ENCODE measurements at regions not wholly inside any gene's neighbourhood (a gene's known extent, or its start where the extent isn't known, plus 50 kb on each side); places are given as distances from the start of the nearest gene placed in this dataset.

GRCh38 chr14:43052897-43053296, 1446.2 kb downstream of the LRFN5 start:
- H3K4me3 ChIP-seq: no peak overlapping the region
- H3K27ac ChIP-seq: no peak overlapping the region
- H3K27me3 ChIP-seq (replicated peaks; ENCODE audit: insufficient read depth): no peaks in the 10 kb centered on the region
- TF ChIP-seq CTCF (IDR thresholded peaks at IDR 0.05): no peak
- H3K36me3 ChIP-seq: no peaks in the 10 kb centered on the region
- DNase-seq (ENCODE audit: low spot score): no peak
- ATAC-seq (ENCODE audit: insufficient number of reproducible peaks, low FRiP score, low read depth): no peak
- no peaks in the 10 kb centered on the region for H3K4me1 ChIP-seq (ENCODE audit: control insufficient read depth in 1 of 2, low read depth in 2 of 2)
- H3K9me3 ChIP-seq: no peaks in the 10 kb centered on the region

GRCh38 chr14:43043850-43044249, 1437.2 kb downstream of the LRFN5 start:
- no peaks in the 10 kb centered on the region for H3K27me3 ChIP-seq (replicated peaks; ENCODE audit: insufficient read depth)

GRCh38 chr14:43042408-43042807, 1435.7 kb downstream of the LRFN5 start:
- TF ChIP-seq CTCF (IDR thresholded peaks at IDR 0.05): no peak
- Histone ChIP-seq H3K36me3 (no peaks in the 10 kb centered on the region), H3K9me3 (no peaks in the 10 kb centered on the region), H3K27ac (no peak overlapping the region), H3K4me1 (ENCODE audit: control insufficient read depth in 1 of 2, low read depth in 2 of 2) (no peaks in the 10 kb centered on the region), H3K4me3 (no peak overlapping the region), H3K27me3 (replicated peaks; ENCODE audit: insufficient read depth) (no peaks in the 10 kb centered on the region)
- DNase-seq (ENCODE audit: low spot score) (no peak), ATAC-seq (ENCODE audit: insufficient number of reproducible peaks, low FRiP score, low read depth) (no peak)

More at GRCh38 chr14:43043850-43044249, 1437.2 kb downstream of the LRFN5 start:
- Histone ChIP-seq H3K4me3 (no peak overlapping the region), H3K9me3 (no peaks in the 10 kb centered on the region), H3K4me1 (ENCODE audit: control insufficient read depth in 1 of 2, low read depth in 2 of 2) (no peaks in the 10 kb centered on the region), H3K36me3 (no peaks in the 10 kb centered on the region), H3K27ac (no peak overlapping the region)
- ATAC-seq (ENCODE audit: insufficient number of reproducible peaks, low FRiP score, low read depth) (no peak), DNase-seq (ENCODE audit: low spot score) (no peak)
- TF ChIP-seq CTCF (IDR thresholded peaks at IDR 0.05): no peak

GRCh38 chr14:43041976-43042375, 1435.3 kb downstream of the LRFN5 start:
- H3K36me3 ChIP-seq: no peaks in the 10 kb centered on the region
- H3K27me3 ChIP-seq (replicated peaks; ENCODE audit: insufficient read depth): no peaks in the 10 kb centered on the region
- H3K9me3 ChIP-seq: no peaks in the 10 kb centered on the region
- no peak overlapping the region for H3K4me3 ChIP-seq
- H3K27ac ChIP-seq: no peak overlapping the region
- DNase-seq (ENCODE audit: low spot score): no peak
- ATAC-seq (ENCODE audit: insufficient number of reproducible peaks, low FRiP score, low read depth): no peak
- TF ChIP-seq CTCF (IDR thresholded peaks at IDR 0.05): no peak
- no peaks in the 10 kb centered on the region for H3K4me1 ChIP-seq (ENCODE audit: control insufficient read depth in 1 of 2, low read depth in 2 of 2)

- Histone ChIP-seq H3K36me3 (no peaks in the 10 kb centered on the region), H3K27ac (no peak overlapping the region), H3K4me3 (no peak overlapping the region), H3K27me3 (replicated peaks; ENCODE audit: insufficient read depth) (no peaks in the 10 kb centered on the region), H3K9me3 (no peaks in the 10 kb centered on the region), H3K4me1 (ENCODE audit: control insufficient read depth in 1 of 2, low read depth in 2 of 2) (no peaks in the 10 kb centered on the region)
- ATAC-seq (ENCODE audit: insufficient number of reproducible peaks, low FRiP score, low read depth) (no peak), DNase-seq (ENCODE audit: low spot score) (no peak)
- TF ChIP-seq CTCF (IDR thresholded peaks at IDR 0.05): no peak
These were observed 1434.5 kb downstream of the LRFN5 start for GRCh38 chr14:43041207-43041606.

Measured in thoracic aorta (tissue), 2 donors.